Astrocyte of the hippocampus (primary cell): ENCODE measurements at regions not wholly inside any gene's neighbourhood (a gene's known extent, or its start where the extent isn't known, plus 50 kb on each side); places are given as distances from the start of the nearest gene placed in this dataset.

ENCODE experiments used
- DNase-seq: peaks from one replicate; pipeline ENCODE4 v3.0.0; 2011; ENCODE audit warnings: low read depth, low spot score

DNA sequence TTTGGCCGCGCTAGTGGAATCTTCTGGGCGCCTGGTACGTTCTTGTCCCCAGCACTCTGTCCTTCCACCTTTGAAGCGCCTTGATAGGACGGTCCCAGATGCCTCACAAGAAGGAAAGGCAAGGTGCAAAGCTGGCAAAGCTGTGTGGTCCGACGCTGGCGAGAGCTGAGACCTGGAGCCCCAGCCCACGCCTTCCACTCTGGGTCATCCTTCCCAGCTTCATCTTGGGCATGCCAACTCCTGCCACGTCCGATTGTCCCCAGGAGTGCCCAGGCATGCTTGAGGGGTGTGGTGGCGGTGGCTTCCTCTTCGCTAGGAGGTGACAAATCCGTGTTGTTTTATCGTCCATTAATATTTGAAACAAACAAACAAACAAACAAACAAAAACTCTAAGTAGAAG, 123.9 kb upstream of the DPYD start:
- peak; percentile 33 for DNase-seq

DNA sequence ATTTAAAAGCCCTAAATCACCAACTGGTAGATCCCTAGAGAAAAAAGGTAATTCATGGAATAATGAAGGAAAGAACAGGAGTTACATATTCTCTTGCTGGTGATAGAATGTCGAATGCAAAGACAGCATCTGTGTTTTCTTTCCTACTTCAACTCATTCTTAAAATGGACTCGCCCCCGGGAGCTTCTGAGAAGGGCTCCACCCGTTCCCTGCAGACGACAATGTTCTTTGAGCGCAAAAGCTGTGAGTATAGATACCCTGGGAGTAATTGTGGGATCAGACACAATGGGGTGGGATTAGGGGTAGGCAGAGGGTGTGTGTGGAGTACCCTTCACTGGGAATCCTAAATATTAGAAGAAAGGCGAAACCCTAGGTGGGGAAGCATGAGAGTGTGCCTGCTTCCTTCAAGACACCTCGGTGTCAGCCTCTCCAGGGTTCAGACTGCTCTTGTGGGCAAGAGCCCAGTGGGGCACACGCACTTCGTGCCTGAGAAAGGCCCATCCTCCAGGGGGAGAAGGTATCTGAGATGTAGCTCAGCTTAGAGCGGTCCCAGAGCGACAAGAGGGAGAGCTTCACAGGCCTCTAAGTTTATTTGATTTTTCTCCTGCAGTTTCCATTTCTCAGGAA, 123.3 kb upstream of the DPYD start:
- peak; percentile 23 for DNase-seq

DNA sequence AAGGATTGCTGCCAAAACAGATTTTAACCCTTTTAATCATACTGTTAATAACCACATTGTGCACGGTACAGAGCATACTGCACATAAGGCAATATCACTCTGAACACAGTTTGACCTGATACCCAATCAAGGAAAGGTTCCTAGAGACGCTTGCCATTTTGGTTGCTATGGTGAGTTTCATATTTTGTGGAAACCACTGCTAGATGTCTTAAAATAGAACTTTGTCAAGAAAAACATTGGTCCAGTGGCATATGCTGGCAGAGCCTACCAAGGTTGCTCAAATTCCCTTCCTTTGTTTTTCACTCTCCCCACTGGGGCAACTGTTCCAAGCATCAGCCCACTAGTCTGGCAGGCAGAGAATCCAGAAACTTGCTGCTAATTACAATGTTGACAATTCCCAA, 114.8 kb upstream of the DPYD start:
- DNase-seq, result peak; percentile 73

DNA sequence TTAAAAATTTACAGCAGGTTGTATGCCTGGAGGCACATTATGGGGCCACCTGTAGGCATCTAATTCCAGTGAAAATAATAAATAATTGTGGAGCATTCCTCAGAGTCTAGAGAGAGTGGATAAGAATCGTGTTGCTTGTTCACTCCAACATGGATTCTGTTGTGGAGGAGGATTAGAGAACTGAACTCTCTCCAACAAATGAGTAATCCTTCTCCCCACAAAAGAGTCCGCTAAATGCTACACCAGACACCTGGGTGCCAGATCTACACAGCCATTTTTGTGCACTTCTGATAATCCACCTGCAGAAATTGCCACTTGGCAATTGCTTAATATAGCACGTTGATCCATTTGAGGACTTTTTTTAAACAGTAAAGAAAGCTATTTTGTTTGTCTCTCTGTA, 113.7 kb upstream of the DPYD start:
- DNase-seq, result peak; percentile 79

DNA sequence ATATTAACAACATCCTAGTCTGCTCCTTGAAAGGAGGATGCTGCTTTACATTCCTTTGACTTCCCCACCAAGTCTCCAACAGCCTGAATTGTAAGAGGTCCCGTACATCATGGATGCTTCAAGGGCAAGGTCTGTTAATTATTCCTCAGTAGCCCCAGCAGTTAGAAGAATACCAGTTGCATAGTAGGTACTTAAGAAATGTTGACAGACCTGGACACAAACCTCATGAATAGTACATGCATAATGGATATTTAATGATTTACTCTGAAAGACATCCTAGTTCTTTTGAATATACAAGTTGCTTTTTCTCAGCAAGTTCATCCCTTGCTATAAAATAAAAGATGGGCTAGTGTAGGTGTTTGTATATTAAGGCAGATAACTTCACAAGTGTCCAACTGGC, 112.1 kb upstream of the DPYD start:
- DNase-seq, result no peak

DNA sequence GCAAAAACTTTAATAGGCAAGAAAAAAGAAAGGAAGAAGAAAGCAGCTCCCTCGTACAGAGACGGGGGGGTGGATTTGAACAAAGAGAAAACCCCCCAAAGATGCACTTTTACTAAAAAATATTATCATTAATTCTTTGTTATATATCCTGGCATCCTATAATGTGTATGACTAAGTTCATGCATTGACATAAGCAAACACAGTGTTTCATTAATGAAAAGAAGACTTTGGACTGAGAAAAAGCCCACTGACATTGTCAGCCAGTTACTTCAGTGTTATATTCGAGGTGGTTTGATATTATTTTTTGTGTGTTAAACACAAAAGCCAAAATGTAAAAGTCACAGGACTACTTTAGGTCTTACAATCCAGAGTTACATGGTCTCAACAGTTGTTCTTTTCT, 110.1 kb upstream of the DPYD start:
- DNase-seq, result no peak

DNA sequence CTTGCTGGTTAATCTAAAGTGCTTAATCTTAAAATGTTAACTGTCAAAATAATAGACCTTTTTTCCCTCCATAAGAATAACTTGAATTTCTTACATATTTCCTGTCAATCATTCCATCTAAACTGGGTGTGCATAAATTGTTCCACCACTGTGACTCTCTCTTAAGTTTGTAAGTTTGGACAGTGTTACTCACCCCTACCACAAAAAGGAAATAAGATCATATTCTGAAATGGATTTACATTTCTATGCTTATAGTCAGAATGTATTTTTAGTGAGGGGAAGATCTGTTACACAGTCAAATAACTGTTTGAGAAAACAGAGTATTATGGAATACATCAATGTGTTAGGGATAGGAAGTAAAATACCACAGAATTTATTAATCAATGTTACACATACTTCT, 109.6 kb upstream of the DPYD start:
- DNase-seq, result peak; percentile 7

DNA sequence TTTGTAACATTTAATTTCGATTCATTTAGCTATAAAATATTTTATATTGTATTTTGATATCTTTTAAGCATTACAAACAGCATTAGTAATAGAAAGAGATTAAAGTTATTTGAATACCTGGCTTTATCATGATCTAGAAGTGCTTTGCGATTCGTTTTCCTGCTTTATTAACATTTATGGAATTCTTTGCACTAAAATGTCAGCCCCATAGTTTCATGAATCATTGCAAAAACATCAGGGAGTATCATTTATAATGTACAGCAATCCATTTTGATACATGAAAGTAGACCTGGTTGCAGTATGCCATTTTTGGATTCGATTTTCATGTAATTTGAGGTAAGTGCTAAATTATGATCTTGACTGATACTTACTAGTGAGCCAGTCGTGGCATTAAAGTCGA, 108.0 kb upstream of the DPYD start:
- DNase-seq, result no peak

DNA sequence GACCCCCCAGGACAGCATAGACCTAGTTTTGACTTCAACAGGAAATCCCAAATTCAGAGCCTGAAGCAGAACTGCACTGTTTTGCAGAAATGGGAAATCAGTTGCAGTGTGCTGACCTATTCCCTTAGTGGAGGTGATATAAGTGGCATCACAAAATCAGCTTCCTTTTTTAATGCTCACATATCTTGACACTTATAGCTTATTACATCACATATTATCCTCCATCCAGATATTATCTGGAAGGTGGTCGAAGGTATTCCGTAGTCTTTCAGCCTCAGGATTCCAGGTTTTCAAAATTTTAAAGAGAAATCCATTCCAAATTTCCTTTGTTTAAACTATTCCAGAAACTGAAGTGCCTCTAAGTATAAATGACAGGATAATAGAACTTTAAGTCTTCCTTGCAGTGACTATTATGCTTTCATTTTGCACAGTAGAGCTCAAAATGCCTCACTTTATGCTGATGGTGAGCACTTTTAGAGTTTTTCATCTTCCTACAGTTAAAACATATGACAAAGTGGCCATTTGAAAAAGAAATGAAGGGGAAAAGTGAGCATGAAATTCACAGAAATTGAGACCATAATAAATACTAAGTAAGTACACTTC, 106.4 kb upstream of the DPYD start:
- DNase-seq, result no peak

DNA sequence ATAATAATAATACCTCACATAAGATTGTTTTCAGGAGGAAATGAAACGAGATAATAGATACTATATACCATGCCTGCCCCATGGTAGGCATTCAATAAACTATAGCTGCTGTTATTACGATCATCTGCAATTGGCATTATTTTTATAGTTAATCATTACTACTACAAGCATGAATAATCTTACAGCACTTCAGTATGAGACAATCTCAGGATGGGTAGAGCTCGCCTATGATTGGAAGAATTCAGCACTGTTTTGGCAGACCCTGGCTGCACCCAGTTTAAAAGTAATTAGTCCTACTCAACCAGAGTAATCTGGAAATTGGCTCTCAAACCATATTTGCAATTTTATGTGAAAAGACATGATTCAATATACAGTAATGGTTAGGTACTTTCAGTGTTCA, 105.0 kb upstream of the DPYD start:
- DNase-seq, result no peak

DNA sequence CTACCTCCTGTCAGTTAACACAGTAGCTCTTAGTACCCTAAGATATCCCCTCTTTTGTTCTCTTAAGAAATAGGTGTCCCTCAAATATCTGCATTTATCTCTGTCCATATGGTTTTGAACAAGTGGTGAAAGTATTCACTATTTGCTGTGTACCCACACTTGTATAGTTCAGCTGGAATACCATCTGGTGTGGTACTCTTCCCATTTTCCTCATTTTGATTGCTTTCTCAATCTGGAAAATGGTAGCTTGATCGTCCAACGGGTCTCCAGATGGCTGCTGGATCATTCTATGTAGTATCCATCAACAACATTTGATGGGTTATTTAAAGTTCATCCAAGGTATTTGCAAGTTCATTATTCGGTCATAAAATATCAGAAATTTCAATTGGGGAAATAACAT, 100.3 kb upstream of the DPYD start:
- no peak for DNase-seq

DNA sequence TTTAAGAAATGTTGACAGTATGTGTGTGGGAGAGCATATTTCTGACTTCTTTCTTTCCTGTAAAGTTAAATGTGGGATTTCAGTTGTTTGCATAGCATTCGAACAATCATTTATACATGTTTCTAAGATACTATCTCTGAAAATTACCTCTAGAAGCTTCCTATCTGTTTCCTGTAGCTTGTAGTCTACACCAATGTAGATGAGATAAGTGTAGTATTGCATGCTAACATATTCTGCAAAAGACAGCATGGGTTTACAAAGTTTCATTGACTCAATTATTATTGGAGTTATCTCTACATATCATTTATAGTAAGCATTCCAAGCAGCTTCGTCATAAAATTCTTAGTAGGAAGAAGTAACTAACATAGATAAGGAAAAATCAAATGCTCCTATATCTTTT, 98.9 kb upstream of the DPYD start:
- no peak for DNase-seq

DNA sequence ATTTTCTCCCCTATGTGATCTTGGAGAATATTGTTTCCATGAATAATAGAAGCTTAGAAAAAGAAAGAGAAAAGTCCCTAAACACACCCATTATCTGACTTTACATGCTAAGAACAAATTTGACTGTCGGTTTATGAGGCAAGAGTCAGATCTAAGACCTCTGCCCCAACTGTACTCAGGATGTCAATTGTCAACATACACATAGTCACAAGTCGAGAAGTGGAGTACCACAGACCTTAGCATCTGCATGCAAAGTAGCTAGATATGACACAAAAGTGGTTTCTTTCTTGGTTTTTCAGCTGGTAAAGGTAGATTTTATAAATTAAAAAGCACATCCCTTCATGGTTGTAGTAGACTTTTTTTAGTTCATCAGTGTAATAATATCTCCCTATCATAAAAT, 97.2 kb upstream of the DPYD start:
- DNase-seq, result no peak

DNA sequence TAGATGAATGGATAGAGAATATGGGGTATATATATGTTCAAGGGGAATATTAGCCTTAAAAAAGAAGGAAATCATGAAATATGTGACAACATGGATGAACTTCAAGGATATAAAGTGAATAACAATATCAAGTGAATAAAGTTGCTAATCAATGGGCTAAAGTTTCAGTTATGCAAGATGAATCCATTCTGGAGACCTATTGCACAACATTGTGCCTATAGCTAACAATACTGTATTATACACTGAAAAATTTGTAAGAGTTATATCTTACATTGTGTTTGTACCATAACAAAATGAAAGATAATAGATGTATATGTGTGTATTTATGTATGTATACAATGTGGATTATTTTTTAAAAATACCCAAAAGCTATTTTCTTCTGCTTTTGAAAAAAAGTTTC, 96.3 kb upstream of the DPYD start:
- DNase-seq, result no peak

DNA sequence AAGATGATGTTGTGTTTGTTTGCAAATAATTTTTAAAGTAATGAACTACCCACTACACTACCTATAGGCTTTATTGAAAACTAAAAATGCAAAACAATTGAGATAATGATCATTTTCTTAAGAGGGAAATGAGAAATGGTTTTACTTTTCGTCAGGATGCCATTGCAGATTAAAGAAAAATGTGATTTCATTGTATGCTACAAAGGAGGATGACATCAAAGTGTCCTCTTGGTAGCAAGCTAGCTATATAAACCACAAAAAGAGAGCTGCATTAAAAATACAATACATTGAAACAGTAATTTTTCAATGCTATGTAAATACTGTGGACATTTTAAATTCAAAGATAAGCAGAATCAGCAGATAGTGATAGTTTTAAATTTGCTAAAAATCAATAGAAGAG, 87.5 kb upstream of the DPYD start:
- no peak for DNase-seq

DNA sequence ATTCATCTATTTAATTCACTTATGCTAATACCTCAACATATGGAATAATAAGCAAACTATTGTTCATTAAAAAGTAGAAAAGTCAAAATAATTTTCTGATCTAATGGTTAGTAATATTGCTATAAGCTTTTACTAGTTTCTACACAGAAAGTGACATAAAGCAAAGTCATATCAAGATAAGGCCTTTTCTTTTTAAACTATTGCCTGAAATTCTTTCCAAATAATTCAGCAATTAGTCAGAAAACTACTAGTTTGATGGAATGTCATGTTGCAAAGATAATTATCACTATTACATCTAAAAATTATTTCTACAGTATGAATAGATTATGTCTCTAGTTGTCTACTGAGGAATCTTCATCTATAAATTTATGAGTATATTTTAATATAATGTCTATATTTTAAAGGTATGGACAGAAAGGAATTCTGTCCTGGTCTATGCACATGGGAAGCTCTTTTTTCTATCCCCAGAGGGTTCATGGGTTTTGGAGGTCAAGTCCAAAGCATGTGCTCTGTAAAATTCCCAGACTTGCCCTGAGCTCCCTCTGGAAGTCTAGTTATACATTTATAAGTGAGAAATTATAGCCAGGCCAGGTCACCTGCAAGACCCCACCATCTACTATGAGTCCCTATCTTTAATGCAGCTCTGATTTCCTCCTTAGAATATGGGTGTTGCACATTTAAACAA, 84.6 kb upstream of the DPYD start:
- no peak for DNase-seq

DNA sequence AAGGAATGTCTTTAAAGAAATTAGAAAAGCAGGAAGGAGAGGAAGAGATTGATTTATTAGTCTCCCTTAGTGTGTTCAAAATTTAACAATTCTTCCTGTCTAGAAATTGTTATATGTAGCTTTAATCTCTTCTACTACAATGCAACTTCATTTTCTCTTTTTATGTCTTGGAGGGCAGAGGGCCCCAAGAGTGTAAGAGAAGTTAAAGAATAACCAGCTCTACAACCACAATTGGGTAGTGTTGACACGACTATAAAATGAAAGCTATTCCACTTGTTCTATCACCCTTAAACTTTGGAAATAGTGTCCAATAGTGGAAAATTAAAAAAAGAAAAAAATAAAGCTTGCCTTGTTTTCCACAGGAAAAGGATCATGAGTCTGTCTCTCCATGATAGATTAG, 82.6 kb upstream of the DPYD start:
- no peak for DNase-seq

DNA sequence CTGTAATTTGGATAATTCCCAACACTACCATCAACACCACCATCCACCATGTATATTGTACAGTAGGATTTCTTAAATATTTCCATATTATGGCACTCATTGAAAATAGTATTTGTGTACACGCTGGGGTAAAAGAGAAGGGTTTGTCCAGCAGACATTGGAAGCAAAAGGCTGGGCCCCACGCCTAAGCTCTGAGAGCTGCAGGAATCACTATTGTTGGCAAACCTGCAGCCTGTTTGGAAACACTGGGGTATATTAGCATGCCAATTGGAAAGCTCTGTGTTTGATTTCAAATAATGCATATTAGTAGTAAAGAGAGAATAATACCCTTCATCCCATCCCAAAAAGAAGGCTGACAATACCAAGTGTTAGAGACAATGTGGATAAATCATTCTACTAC, 81.5 kb upstream of the DPYD start:
- no peak for DNase-seq

DNA sequence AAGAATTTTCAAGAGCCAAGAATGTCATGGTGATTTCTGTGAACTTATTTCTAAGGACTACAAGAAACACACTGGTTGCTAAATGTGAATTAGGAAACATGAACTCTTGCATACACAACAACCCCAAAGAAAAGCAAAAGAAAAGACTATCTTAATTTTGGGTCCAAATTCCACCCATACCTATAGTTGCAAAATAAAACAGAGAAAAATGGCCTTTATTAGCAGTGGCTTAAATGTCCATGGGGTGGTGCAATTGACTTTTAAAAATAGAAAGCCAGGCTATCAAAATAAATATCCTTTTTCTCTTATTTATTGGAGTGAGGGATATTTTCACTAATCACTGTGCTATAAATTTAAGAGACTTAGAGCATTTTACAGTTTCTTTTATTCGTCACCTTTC, 80.9 kb upstream of the DPYD start:
- no peak for DNase-seq

DNA sequence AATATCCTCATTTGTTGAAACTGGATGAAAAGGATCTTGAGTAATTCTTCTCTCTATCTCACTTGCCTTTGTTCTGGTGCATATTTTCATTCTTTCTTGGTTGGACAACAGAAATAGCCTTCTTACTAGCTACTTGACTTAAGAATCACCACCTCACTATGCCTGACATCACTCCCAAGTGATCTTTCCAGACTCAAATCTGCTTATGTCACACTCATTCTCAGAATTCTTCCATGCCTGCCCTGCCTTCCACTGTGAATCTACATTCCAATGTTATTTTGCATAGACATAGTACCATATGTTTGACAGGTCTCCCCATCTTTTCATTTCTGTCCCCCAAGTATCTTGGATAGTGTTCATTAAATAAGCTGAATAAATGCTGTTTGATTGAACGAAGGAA, 78.5 kb upstream of the DPYD start:
- DNase-seq, result peak; percentile 84

DNA sequence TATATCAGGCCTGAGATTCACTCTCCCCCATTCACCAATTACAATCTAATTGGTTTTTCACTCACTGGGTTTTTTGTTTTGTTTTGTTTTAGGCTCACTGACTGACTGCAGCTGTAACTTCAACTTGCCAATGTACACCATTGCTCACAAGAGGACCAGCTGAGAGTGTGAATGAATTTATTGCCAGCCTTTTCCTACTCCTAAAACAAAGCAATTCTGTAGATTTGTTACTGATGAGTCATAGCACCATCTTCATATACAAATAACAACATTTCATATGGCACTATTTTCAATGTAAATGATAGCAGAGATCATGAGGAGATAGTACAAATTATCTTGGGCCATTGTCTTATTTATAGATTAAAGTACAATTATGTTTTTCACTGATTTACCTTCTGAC, 76.0 kb upstream of the DPYD start:
- no peak for DNase-seq

DNA sequence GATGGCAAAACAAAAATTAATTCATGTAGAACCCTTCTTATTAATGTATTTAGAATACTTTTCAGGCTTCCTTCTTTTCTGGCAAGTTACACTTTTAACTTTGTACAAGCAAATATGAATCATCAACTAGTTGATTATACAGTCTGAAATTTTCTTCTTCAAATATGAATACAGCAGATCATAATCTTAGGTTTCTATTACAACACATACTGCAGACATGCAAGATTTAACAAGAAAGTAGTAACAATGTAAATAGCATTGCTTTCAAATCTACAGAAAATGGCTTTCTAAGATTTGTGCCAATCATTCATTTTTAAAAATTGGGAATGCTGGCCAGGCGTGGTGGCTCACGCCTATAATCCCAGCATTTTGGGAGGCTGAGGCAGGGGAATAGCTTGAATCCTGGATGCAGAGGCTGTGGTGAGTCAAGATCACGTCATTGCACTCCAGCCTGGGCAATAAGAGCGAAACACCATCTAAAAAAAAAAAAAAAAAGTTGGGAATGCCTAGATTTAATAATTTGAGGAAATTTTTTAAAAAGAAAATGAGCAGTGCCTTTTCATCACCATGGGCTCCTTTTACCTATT, 68.4 kb upstream of the DPYD start:
- no peak for DNase-seq
